ENCODE measurements at regions not wholly inside any gene's neighbourhood (a gene's known extent, or its start where the extent isn't known, plus 50 kb on each side); places are given as distances from the start of the nearest gene placed in this dataset.

DNA sequence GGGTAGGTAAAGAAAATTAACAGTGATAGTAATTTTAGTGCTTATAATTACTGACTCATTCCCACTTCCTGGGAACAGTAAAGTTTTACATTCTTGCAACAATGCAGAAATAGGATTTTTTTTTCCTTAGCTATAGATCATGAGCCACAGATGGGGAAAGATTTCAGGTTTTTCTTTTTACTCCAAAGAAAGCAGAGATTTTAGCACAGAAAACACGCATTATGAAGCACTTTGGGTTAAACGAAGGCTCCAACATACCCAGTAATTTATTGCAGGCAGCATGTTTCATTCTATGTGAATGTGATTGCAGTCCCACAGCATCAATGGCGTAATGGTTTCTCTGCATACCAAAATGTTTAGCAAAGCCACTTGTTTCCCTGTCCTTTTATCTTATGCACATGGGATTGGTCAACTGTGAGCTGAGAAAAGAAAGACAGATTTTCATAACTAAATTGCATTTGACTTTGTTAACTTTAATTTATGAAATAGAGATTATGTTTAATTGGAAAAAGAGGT, 124.6 kb upstream of the E2F7 start:
- no peak overlapping the region for H3K4me3 ChIP-seq (ENCODE audit: low read depth in 2 of 2, low read length in 2 of 2)

DNA sequence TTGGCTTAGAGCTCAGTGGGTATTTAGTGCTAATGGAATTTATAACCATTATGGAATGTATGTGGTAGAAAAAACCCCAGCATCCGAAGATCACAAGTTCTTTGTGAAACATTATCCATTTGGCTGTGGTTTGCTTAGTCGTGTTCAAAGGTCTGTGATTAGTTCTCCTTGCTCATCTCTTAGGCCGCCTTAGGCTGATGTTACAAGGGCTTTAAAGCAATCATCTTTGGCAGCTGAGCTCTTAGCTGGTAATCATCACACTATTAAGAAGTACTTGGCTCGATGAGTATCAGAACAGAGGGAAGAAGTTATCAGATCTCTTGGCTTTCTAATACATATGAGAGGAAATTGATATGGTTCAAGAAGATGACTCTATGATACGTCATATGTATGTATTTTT, 124.1 kb upstream of the E2F7 start:
- Histone ChIP-seq H3K27ac (ENCODE audit: low read length) (no peak overlapping the region), H3K36me3 (ENCODE audit: control insufficient read depth, insufficient read depth, low read length) (no peaks in the 10 kb centered on the region), H3K27me3 (ENCODE audit: control insufficient read depth, insufficient read depth, low read length) (no peaks in the 10 kb centered on the region), H3K9me3 (ENCODE audit: control insufficient read depth, insufficient read depth, low read depth, low read length) (no peaks in the 10 kb centered on the region), H3K4me3 (ENCODE audit: low read depth in 2 of 2, low read length in 2 of 2) (no peak overlapping the region), H3K4me1 (ENCODE audit: control insufficient read depth, insufficient read depth, low read length) (no peaks in the 10 kb centered on the region)
- intact Hi-C loops (cut with micrococcal nuclease; ENCODE audit: unreplicated experiment): no loop called here
- in situ Hi-C loops (cut with HindIII; ENCODE audit: low pct_unique_long_range_greater_than_20kb, low sequenced_read_pairs): no loop called here
- ATAC-seq (no peak), DNase-seq (ENCODE audit: low read depth, low spot score) (no peak)
- BruUV-seq (replicated peaks): no TSS peak
- POLR2A ChIA-PET: no interaction called here
- CTCF ChIA-PET: no interaction called here
- TF ChIP-seq, protein P1, sequence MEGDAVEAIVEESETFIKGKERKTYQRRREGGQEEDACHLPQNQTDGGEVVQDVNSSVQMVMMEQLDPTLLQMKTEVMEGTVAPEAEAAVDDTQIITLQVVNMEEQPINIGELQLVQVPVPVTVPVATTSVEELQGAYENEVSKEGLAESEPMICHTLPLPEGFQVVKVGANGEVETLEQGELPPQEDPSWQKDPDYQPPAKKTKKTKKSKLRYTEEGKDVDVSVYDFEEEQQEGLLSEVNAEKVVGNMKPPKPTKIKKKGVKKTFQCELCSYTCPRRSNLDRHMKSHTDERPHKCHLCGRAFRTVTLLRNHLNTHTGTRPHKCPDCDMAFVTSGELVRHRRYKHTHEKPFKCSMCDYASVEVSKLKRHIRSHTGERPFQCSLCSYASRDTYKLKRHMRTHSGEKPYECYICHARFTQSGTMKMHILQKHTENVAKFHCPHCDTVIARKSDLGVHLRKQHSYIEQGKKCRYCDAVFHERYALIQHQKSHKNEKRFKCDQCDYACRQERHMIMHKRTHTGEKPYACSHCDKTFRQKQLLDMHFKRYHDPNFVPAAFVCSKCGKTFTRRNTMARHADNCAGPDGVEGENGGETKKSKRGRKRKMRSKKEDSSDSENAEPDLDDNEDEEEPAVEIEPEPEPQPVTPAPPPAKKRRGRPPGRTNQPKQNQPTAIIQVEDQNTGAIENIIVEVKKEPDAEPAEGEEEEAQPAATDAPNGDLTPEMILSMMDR (IDR thresholded peaks at IDR 0.05): no peak
- TF ChIP-seq SIN3A (IDR thresholded peaks at IDR 0.05; ENCODE audit: borderline replicate concordance, insufficient read depth, low read depth, low read length): no peak
- no peak for TF ChIP-seq TCF7L2 (IDR thresholded peaks at IDR 0.05; ENCODE audit: low read depth, low read length)
- no peak for TF ChIP-seq POLR2AphosphoS5 (IDR thresholded peaks at IDR 0.05; ENCODE audit: low read depth, low read length)
- TF ChIP-seq, protein P2, sequence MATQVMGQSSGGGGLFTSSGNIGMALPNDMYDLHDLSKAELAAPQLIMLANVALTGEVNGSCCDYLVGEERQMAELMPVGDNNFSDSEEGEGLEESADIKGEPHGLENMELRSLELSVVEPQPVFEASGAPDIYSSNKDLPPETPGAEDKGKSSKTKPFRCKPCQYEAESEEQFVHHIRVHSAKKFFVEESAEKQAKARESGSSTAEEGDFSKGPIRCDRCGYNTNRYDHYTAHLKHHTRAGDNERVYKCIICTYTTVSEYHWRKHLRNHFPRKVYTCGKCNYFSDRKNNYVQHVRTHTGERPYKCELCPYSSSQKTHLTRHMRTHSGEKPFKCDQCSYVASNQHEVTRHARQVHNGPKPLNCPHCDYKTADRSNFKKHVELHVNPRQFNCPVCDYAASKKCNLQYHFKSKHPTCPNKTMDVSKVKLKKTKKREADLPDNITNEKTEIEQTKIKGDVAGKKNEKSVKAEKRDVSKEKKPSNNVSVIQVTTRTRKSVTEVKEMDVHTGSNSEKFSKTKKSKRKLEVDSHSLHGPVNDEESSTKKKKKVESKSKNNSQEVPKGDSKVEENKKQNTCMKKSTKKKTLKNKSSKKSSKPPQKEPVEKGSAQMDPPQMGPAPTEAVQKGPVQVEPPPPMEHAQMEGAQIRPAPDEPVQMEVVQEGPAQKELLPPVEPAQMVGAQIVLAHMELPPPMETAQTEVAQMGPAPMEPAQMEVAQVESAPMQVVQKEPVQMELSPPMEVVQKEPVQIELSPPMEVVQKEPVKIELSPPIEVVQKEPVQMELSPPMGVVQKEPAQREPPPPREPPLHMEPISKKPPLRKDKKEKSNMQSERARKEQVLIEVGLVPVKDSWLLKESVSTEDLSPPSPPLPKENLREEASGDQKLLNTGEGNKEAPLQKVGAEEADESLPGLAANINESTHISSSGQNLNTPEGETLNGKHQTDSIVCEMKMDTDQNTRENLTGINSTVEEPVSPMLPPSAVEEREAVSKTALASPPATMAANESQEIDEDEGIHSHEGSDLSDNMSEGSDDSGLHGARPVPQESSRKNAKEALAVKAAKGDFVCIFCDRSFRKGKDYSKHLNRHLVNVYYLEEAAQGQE (IDR thresholded peaks at IDR 0.05; ENCODE audit: insufficient read depth in 1 of 2, low read depth in 2 of 2, low read length in 1 of 2): no peak

More for the DNA sequence above, 124.6 kb upstream of the E2F7 start:
- no peak for TF ChIP-seq SIN3A (IDR thresholded peaks at IDR 0.05; ENCODE audit: borderline replicate concordance, insufficient read depth, low read depth, low read length)
- no peak overlapping the region for H3K27ac ChIP-seq (ENCODE audit: low read length)
- DNase-seq (ENCODE audit: low read depth, low spot score) (no peak), ATAC-seq (no peak)
- BruUV-seq (replicated peaks): no TSS peak
- H3K9me3 ChIP-seq (ENCODE audit: control insufficient read depth, insufficient read depth, low read depth, low read length): no peaks in the 10 kb centered on the region
- H3K4me1 ChIP-seq (ENCODE audit: control insufficient read depth, insufficient read depth, low read length): no peaks in the 10 kb centered on the region
- no peaks in the 10 kb centered on the region for H3K27me3 ChIP-seq (ENCODE audit: control insufficient read depth, insufficient read depth, low read length)
- ChIA-PET CTCF (no interaction called here), POLR2A (no interaction called here)
- intact Hi-C loops (cut with micrococcal nuclease; ENCODE audit: unreplicated experiment) (no loop called here), in situ Hi-C loops (cut with HindIII; ENCODE audit: low pct_unique_long_range_greater_than_20kb, low sequenced_read_pairs) (no loop called here)
- H3K36me3 ChIP-seq (ENCODE audit: control insufficient read depth, insufficient read depth, low read length): no peaks in the 10 kb centered on the region

DNA sequence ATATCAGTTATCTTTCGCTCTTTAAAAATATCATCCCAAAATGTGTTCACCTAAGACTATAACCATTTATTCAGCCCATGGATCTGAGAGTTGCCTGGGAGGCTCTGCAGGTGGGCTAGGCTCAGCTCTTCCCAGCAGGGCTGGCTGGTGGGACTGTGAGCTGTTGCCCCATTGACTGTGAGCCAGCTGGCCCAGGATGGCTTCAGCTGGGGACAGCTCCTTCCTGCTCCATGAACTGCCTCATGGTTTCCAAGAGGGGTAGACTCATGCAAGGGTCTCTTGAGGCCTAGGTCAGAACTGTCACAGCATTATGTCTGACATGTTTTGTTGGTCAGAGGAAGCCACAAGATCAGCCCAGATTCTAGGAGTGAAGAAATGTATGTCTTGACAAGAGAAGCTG, 114.1 kb upstream of the E2F7 start:
- ATAC-seq (no peak), DNase-seq (ENCODE audit: low read depth, low spot score) (no peak)
- H3K27ac ChIP-seq (ENCODE audit: low read length): no peak overlapping the region
- intact Hi-C loops (cut with micrococcal nuclease; ENCODE audit: unreplicated experiment) (no loop called here), in situ Hi-C loops (cut with HindIII; ENCODE audit: low pct_unique_long_range_greater_than_20kb, low sequenced_read_pairs) (no loop called here)
- H3K36me3 ChIP-seq (ENCODE audit: control insufficient read depth, insufficient read depth, low read length): no peaks in the 10 kb centered on the region
- ChIA-PET POLR2A (no interaction called here), CTCF (no interaction called here)
- no peaks in the 10 kb centered on the region for H3K4me1 ChIP-seq (ENCODE audit: control insufficient read depth, insufficient read depth, low read length)
- TF ChIP-seq, protein P1 (IDR thresholded peaks at IDR 0.05): no peak
- TF ChIP-seq POLR2AphosphoS5 (IDR thresholded peaks at IDR 0.05; ENCODE audit: low read depth, low read length): no peak
- TF ChIP-seq SIN3A (IDR thresholded peaks at IDR 0.05; ENCODE audit: borderline replicate concordance, insufficient read depth, low read depth, low read length): no peak
- no peak for TF ChIP-seq TCF7L2 (IDR thresholded peaks at IDR 0.05; ENCODE audit: low read depth, low read length)
- TF ChIP-seq, protein P2 (IDR thresholded peaks at IDR 0.05; ENCODE audit: insufficient read depth in 1 of 2, low read depth in 2 of 2, low read length in 1 of 2): no peak
- H3K9me3 ChIP-seq (ENCODE audit: control insufficient read depth, insufficient read depth, low read depth, low read length): no peaks in the 10 kb centered on the region
- H3K4me3 ChIP-seq (ENCODE audit: low read depth in 2 of 2, low read length in 2 of 2): no peak overlapping the region
- H3K27me3 ChIP-seq (ENCODE audit: control insufficient read depth, insufficient read depth, low read length): no peaks in the 10 kb centered on the region
- BruUV-seq (replicated peaks): no TSS peak

Measured in Panc1 (cell line).